SK-N-SH (cell line): ENCODE measurements at regions not wholly inside any gene's neighbourhood (a gene's known extent, or its start where the extent isn't known, plus 50 kb on each side); places are given as distances from the start of the nearest gene placed in this dataset.

Experiments used
- CTCF ChIA-PET: fragments of 300-600, 350-600 bp; formaldehyde crosslinking; extraction: SDS; loops from one replicate; lab custom pipeline; 2021; lab: Yijun Ruan, JAX
- POLR2A ChIA-PET: fragments of 350-600 bp; sonication (Branson Sonifier 250); formaldehyde crosslinking; extraction: SDS; loops from one replicate; lab custom pipeline; 2020; ENCODE audit warnings: antibody characterized with exemption, inconsistent platforms; lab: Yijun Ruan, JAX
- DNase-seq: peaks from one replicate; pipeline ENCODE4 v3.0.0; 2012
- H2AFZ ChIP-seq: fragments of 200-600 bp; sonication (generic); 2 replicates; pipeline ENCODE4 v1.8.1; 2016; ENCODE audit warnings: antibody characterized with exemption, mild to moderate bottlenecking, low read depth
- H3F3A ChIP-seq: fragments of 200-600 bp; sonication (generic); replicated peaks from 2 replicates; pipeline ENCODE3; 2016; ENCODE audit warnings: antibody characterized with exemption, mild to moderate bottlenecking; ENCODE audit not compliant: insufficient read depth
- H3K27ac ChIP-seq, 2 experiments: fragments of 200-500 bp in 1 of 2; fragments of 200-600 bp in 1 of 2; sonication (Bioruptor generic) in 1 of 2; sonication (generic), shearing (Covaris generic) in 1 of 2; 2 replicates each; pipeline versions ENCODE4 v1.5.1 to v1.6.1; 2014 to 2016; ENCODE audit warnings: low read depth in 2 of 2, inconsistent platforms in 1 of 2, low read length in 1 of 2, mild to moderate bottlenecking in 1 of 2, mixed read lengths in 1 of 2
- H3K27me3 ChIP-seq: fragments of 200-600 bp; sonication (generic), shearing (Covaris generic); 2 replicates; pipeline ENCODE4 v1.6.1; 2016; ENCODE audit warnings: mixed run types; ENCODE audit not compliant: insufficient read depth
- H3K36me3 ChIP-seq, 2 experiments: fragments of 200-500 bp in 1 of 2; fragments of 200-600 bp in 1 of 2; sonication (Bioruptor generic) in 1 of 2; sonication (generic) in 1 of 2; replicated peaks in 1 of 2; 2 replicates each; pipeline versions ENCODE3 to v1.5.1; 2014 to 2016; ENCODE audit warnings: low read length in 1 of 2, mild to moderate bottlenecking in 1 of 2; ENCODE audit not compliant: insufficient read depth in 2 of 2, control insufficient read depth in 1 of 2
- H3K4me1 ChIP-seq, 2 experiments: fragments of 200-500 bp in 1 of 2; fragments of 200-600 bp in 1 of 2; sonication (Bioruptor generic) in 1 of 2; sonication (generic), shearing (Covaris generic) in 1 of 2; 2 replicates each; pipeline versions ENCODE4 v1.5.1 to v1.6.1; 2014 to 2016; ENCODE audit warnings: low read depth in 1 of 2, low read length in 1 of 2, mixed run types in 1 of 2; ENCODE audit not compliant: insufficient read depth in 2 of 2, control insufficient read depth in 1 of 2
- H3K4me2 ChIP-seq: fragments of 200-600 bp; sonication (generic), shearing (Covaris generic); 2 replicates; pipeline ENCODE4 v1.6.1; 2017; ENCODE audit warnings: mixed run types
- H3K4me3 ChIP-seq, 2 experiments: fragments of 200-500 bp in 1 of 2; fragments of 200-600 bp in 1 of 2; sonication (Bioruptor generic) in 1 of 2; sonication (generic), shearing (Covaris generic) in 1 of 2; 2 replicates each; pipeline versions ENCODE4 v1.5.1 to v1.8.1; 2014 to 2016; ENCODE audit warnings: low read depth in 2 of 2, inconsistent platforms in 1 of 2, low read length in 1 of 2, mild to moderate bottlenecking in 1 of 2, mixed read lengths in 1 of 2, moderate library complexity in 1 of 2
- H3K79me2 ChIP-seq: fragments of 200-600 bp; sonication (generic); 2 replicates; pipeline ENCODE4 v1.8.1; 2017; ENCODE audit warnings: mild to moderate bottlenecking; ENCODE audit not compliant: insufficient read depth
- H3K9ac ChIP-seq: fragments of 200-600 bp; sonication (generic); 2 replicates; pipeline ENCODE4 v1.6.1; 2017; ENCODE audit warnings: mixed run types
- H3K9me2 ChIP-seq: fragments of 200-600 bp; sonication (generic); 2 replicates; pipeline ENCODE4 v1.6.1; 2017; ENCODE audit warnings: mixed run types
- H3K9me3 ChIP-seq: fragments of 200-600 bp; sonication (generic); 2 replicates; pipeline ENCODE4 v1.6.1; 2017; ENCODE audit warnings: mixed run types, mild to moderate bottlenecking, moderate library complexity
- H4K20me1 ChIP-seq: fragments of 200-600 bp; sonication (generic); 2 replicates; pipeline ENCODE4 v1.6.1; 2017; ENCODE audit warnings: mild to moderate bottlenecking, mixed run types; ENCODE audit not compliant: insufficient read depth
- CTCF ChIP-seq: fragments of 200-600 bp; sonication (generic); IDR thresholded peaks from 2 replicates; pipeline ENCODE4 v1.6.1; 2017; ENCODE audit warnings: antibody characterized with exemption, mild to moderate bottlenecking, moderate library complexity
- ELF1 ChIP-seq: IDR thresholded peaks from 2 replicates; pipeline ENCODE4 v1.4.0; 2012
- EP300 ChIP-seq, 2 experiments: IDR thresholded peaks; 2 replicates each; pipeline versions ENCODE4 v1.4.0 to v1.6.1; 2012; ENCODE audit warnings: borderline replicate concordance in 1 of 2, low read depth in 1 of 2, low read length in 1 of 2
- FOSL2 ChIP-seq: IDR thresholded peaks from 2 replicates; pipeline ENCODE4 v1.4.0; 2012; ENCODE audit warnings: low read depth, mild to moderate bottlenecking, moderate library complexity, borderline replicate concordance
- FOXM1 ChIP-seq: IDR thresholded peaks from 2 replicates; pipeline ENCODE4 v1.4.0; 2012; ENCODE audit warnings: low read depth, mild to moderate bottlenecking
- GABPA ChIP-seq: IDR thresholded peaks from 2 replicates; pipeline ENCODE4 v1.4.0; 2012; ENCODE audit warnings: low read depth, mild to moderate bottlenecking
- JUND ChIP-seq: IDR thresholded peaks from 2 replicates; pipeline ENCODE4 v1.4.0; 2012
- MAX ChIP-seq: IDR thresholded peaks from 2 replicates; pipeline ENCODE4 v1.4.0; 2012; ENCODE audit warnings: low read depth
- MEF2A ChIP-seq: IDR thresholded peaks from 2 replicates; pipeline ENCODE4 v1.4.0; 2012; ENCODE audit warnings: low read depth, borderline replicate concordance
- NFIC ChIP-seq: IDR thresholded peaks from 2 replicates; pipeline ENCODE4 v1.4.0; 2012; ENCODE audit warnings: borderline replicate concordance
- NRF1 ChIP-seq: IDR thresholded peaks from 2 replicates; pipeline ENCODE4 v1.6.1; 2012; ENCODE audit warnings: low read depth, mild to moderate bottlenecking, low read length
- PBX3 ChIP-seq: IDR thresholded peaks from 2 replicates; pipeline ENCODE4; 2012
- POLR2AphosphoS5 ChIP-seq: IDR thresholded peaks from 2 replicates; pipeline ENCODE4 v1.6.1; 2012; ENCODE audit warnings: low read depth, low read length
- RAD21 ChIP-seq: IDR thresholded peaks from 2 replicates; pipeline ENCODE4 v1.6.1; 2012; ENCODE audit warnings: mild to moderate bottlenecking, low read length
- RFX5 ChIP-seq: IDR thresholded peaks from 2 replicates; pipeline ENCODE4 v1.6.1; 2012; ENCODE audit warnings: mild to moderate bottlenecking, improper control_type of control experiment, low read length
- RXRA ChIP-seq: IDR thresholded peaks from 2 replicates; pipeline ENCODE4 v1.4.0; 2012; ENCODE audit warnings: low read depth, mild to moderate bottlenecking, borderline replicate concordance
- SMC3 ChIP-seq: IDR thresholded peaks from 2 replicates; pipeline ENCODE4 v1.6.1; 2012; ENCODE audit warnings: low read depth, low read length, improper control_type of control experiment
- TAF1 ChIP-seq: IDR thresholded peaks from 2 replicates; pipeline ENCODE4 v1.6.1; 2012; ENCODE audit warnings: low read depth, mild to moderate bottlenecking, low read length, moderate library complexity, borderline replicate concordance
- YY1 ChIP-seq: IDR thresholded peaks from 2 replicates; pipeline ENCODE4 v1.4.0; 2012; ENCODE audit warnings: low read depth, mild to moderate bottlenecking
- ZBTB33 ChIP-seq: IDR thresholded peaks from 2 replicates; pipeline ENCODE4 v1.4.0; 2012; ENCODE audit warnings: low read depth, borderline replicate concordance
- WGBS: methylation state at CpG from one replicate; pipeline ENCODE4 v1.1.6; 2017; ENCODE audit warnings: low lambda C conversion rate; 5-methylcytosine and 5-hydroxymethylcytosine counted together

- WGBS = 59% methylated on average over 4 of the region's 4 CpGs
- Histone ChIP-seq H3K36me3 (no peaks in the 10 kb centered on the region), H3F3A (no peaks in the 10 kb centered on the region), H3K9me2 (no peaks in the 10 kb centered on the region), H3K9me3 (no peaks in the 10 kb centered on the region), H4K20me1 (no peaks in the 10 kb centered on the region), H3K27me3 (no peaks in the 10 kb centered on the region), H3K79me2 (no peaks in the 10 kb centered on the region), H3K27ac (no peak overlapping the region), H3K9ac (no peak overlapping the region), H3K4me3 (no peak overlapping the region), H2AFZ (no peak overlapping the region), H3K4me1 (no peaks in the 10 kb centered on the region), H3K4me2 (no peak overlapping the region)
- TF ChIP-seq RFX5 (no peak), RXRA (no peak), JUND (no peak)
- POLR2A ChIA-PET = no interaction called here
- no peak for DNase-seq
- CTCF ChIA-PET = no interaction called here
Observed at GRCh38 chr6:122078481-122078880, 321.0 kb upstream of the HSF2 start.

- no peaks in the 10 kb centered on the region for H3K36me3 ChIP-seq
Observed at GRCh38 chr6:122079916-122080315, 319.5 kb upstream of the HSF2 start.

More at GRCh38 chr6:122079916-122080315, 319.5 kb upstream of the HSF2 start:
- ChIA-PET POLR2A (no interaction called here), CTCF (no interaction called here)
- H3K79me2 ChIP-seq = no peaks in the 10 kb centered on the region
- H3K9me2 ChIP-seq = no peaks in the 10 kb centered on the region; the same call in 1 of the 2 replicates
- H3K4me1 ChIP-seq = no peaks in the 10 kb centered on the region; a peak in 2 of 4 replicates
- H3K4me2 ChIP-seq = no peak overlapping the region
- H3K9me3 ChIP-seq = no peaks in the 10 kb centered on the region
- no peak for DNase-seq
- no peak overlapping the region for H3K27ac ChIP-seq
- H3K27me3 ChIP-seq = no peaks in the 10 kb centered on the region
- H3K4me3 ChIP-seq = no peak overlapping the region
- TF ChIP-seq NFIC (no peak), POLR2AphosphoS5 (no peak), SMC3 (no peak), MEF2A (no peak), FOXM1 (no peak), YY1 (no peak), RAD21 (no peak), PBX3 (no peak), GABPA (no peak), MAX (no peak), CTCF (no peak), FOSL2 (no peak), TAF1 (no peak), ZBTB33 (no peak), JUND (no peak), EP300 (IDR thresholded peaks at IDR 0.05; ENCODE audit: borderline replicate concordance in 1 of 2, low read depth in 1 of 2, low read length in 1 of 2) (no peak), ELF1 (no peak), RFX5 (no peak), NRF1 (no peak)
- 74% methylated on average over 3 of the region's 3 CpGs for WGBS
- no peak overlapping the region for H3K9ac ChIP-seq
- H2AFZ ChIP-seq = no peak overlapping the region
- H4K20me1 ChIP-seq = no peaks in the 10 kb centered on the region
- no peaks in the 10 kb centered on the region for H3F3A ChIP-seq
